NCI-H2227 (cell line): ENCODE measurements at regions not wholly inside any gene's neighbourhood (a gene's known extent, or its start where the extent isn't known, plus 50 kb on each side); places are given as distances from the start of the nearest gene placed in this dataset.

Experiments used
- DNase-seq: peaks from one replicate; lab custom pipeline; 2025; ENCODE audit not compliant: unreplicated experiment; lab: John Stamatoyannopoulos, UW

DNA sequence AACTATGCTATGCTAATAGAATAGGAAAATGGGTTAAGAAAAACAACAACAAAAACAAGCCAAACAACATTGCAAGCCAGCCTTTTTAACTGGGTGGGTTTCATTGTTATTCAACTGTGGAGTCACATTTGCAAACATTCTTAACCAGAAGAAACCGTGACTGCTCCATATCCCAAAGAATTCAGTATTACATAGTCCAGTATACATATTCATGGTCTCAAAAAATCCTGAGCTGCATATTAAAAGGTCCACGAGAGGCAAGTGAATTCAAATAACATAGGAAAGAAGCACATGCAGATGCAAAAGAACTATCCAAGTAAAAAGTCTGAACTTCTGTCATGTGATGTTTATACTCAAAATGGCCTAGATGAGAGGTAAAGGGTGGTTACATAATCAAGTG is 179.1 kb upstream of the ETAA1 start:
- DNase-seq = no peak

DNA sequence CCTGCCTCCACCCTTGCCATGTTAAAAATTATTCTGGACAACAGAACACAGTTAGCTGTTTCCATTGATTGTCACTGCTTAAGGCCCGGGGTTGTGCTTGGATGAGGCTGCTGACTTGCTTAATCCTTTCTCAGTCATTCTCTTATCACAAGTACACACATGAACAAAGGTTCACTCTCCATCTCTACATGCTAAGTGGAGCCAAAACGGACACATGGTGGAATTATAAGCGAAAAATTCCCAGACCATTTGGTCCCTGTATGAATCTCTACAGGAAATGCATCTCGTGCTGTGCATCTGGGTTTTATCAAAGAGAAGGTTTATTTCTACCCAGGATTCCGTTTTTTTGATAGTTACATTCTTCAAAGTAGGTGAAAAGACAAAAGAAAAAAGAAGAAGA is 177.5 kb upstream of the ETAA1 start:
- no peak for DNase-seq

DNA sequence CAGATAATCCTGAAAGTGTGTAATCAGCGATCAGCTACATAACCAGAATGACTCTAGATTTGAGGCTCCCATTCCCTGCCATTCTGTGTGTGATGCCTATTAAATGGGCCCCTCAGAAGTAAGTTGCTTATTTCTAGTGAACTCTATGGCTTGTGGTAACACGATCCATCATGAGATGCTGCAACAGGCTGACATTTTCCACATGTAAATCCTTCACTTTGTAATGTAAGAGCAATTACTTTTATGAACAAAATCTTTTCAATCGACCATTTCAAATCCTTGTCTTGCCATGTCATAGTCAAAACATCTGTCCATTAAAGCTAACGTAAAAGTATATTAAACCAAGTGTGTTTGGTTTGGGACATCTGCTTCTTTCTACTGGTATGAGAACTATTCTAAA is 175.9 kb upstream of the ETAA1 start:
- no peak for DNase-seq

DNA sequence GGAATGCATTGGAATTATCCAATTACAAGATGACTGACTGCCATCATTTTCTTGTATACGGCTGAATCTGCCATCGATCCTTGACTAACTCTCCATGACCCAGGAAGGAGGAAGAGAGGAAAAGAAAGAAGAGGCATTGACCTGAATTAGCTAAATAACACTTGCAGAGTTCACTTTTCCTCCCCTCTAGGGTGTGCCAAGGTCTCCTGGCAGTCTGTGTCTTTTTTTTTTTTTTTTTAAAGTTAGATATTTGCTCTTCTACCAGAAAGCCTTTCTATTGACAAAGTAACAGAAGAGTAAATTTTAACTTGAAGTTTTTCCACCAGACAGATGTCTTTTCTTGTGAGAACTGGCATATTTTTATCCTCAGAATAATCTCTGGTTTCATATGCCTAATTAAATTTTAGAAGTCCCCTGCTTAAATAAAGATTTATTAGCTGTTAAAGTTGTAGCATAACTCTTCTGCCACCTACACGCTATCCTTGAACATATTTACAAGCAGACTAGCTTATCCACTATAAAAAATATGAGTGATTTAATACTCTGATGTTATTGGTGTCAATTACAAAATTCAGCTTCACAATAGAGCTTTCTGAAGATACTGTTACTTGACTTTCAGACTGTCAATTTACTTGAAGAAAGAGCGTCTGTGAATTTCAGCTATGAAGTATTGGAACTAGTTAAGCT is 171.7 kb upstream of the ETAA1 start:
- DNase-seq = no peak

DNA sequence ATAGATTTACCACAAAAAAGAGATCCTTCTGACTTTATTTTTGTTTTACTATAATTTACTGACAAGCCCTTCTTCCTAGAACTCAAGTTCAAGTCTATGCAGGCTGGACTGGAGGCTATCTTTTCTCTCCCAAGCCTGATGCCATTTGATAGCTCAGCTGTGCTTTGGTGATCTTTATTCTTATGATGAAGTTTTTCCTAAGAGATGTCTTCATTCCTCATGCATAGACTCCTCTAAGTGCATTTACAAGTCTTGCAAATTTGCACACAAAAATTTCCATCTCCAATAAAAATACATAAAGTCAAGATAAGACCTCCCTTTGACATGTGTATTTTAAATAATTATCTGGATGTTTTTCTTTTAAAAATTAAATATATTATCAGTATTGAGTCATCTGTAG is 167.4 kb upstream of the ETAA1 start:
- no peak for DNase-seq

DNA sequence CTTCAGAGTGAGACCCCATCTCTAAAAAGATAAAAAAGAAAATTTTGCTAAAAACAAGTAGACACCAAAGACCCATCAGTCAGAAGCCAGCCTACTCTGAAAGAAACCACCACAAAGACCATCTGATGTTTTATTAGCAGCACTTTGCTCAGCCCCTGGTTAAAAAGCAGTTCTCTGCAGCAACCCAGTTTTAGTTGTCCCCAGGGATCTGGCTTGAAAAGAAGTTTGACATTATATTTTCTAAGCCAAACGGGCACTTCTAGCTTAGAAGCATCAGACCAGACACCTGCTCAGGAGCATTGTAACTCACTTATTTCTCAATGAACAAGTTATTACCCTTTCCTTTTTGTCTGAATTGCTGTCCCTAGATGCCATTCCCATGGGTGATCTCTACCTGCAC is 164.2 kb upstream of the ETAA1 start:
- DNase-seq = no peak

DNA sequence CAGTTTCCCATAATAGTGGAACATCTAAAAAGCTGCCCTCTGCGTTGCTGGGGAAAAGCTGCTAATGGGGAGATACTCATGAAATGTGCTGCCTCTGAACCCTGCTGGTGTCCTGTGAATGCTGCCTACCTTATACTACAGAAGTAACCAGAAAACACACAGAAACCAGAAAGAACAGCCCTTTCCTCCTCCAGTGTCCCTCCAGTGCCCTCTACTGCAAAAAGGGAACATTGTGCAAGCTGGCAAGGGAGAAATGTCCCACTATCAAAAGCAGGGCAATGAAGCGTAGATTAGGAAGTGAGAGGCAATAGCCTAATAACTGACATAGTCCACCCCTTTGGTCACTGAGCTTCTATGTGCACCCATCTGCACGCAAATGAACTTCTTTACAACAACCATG is 162.7 kb upstream of the ETAA1 start:
- DNase-seq = no peak

DNA sequence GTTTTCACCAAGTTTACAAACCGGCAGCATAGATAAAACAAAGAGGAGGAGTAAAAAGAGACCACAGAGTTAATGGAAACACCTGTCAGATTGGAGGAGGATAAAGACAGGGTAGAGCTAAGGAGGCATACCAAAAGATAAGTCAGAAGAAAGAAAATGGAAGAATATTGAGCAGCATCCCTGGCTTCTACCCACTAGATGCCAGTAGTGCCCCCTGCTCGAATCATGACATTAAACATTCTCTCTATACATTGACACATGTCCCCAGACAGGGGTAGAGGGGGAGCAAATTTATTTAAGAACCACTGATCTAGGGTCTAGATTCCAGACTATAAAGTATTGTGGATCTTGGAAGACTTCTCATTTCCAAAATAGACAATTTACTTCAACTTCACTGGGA is 159.8 kb upstream of the ETAA1 start:
- DNase-seq = no peak

DNA sequence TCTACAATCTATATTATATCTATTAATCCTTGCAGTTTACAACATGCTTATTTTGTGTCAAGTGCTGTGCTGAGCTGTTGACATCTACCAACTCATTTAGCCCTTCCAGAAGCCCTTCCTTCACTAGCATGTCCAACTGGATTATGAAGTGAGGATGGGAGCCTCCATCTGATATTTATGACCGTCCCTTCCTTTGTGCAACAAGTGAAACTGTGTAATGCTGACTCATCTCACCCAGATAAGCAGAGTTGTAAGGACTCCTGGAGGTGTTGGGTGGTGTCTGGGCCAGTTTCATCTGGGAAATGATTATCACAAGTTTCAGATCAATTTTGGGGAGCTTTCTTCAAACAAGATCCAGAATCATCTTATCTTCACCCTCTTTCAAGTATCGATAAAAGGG is 156.6 kb upstream of the ETAA1 start:
- no peak for DNase-seq

DNA sequence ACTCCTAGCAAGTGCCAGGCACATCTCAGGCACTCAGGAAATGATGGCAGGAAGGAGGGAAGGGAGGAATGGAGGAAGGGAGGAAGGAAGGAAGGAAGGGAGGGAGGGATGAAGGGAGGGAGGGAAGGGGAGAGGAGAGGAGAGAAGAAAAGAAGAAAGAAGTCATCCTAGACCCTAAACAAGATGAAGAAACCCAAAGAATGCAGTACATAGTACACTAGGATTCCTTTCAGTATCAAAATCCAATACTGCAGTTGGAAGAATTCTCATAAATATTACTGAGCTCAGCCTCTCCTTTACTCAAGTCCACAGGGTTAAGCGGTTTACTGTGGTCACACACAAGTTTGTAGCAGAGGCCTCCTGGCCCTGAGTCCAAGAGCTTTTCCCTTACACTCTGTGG is 155.7 kb upstream of the ETAA1 start:
- no peak for DNase-seq

DNA sequence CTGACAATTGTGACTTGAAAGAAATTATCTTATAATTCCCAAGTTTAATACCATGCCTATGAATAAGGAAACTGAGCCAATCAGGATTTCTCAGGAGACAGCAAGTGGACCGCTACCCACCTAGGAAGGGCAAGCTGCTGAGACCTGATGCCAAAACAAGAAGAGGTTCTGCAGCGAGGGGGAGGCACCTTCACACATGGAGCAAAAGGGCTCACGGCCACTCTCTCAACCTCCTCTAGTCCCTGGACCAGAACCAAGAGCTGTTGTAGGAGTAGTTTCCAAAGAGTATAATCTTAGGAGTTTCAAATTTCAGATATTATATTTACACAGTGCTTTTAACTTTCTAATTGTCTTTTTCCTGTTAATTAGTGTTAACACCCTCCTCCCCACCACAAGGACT is 154.7 kb upstream of the ETAA1 start:
- DNase-seq = no peak

DNA sequence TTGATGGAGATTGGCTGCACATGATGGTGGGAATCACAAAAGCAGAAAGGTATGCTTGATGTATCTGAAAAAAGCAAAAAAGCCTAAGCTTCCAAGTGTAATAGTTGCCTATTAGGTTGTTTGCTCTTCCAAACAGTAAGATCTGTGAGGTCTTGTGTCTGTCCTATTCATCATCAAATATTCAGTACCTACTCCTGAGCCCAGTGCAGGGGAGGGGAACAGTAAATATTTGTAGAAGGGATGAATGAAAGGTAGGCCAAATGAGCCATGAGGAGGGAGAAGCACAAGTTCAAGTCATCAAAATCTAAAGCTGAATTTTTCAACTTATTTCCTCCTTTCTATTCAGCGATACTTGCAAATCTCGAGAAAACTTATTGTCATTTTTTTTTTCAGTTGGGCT is 153.2 kb upstream of the ETAA1 start:
- no peak for DNase-seq

DNA sequence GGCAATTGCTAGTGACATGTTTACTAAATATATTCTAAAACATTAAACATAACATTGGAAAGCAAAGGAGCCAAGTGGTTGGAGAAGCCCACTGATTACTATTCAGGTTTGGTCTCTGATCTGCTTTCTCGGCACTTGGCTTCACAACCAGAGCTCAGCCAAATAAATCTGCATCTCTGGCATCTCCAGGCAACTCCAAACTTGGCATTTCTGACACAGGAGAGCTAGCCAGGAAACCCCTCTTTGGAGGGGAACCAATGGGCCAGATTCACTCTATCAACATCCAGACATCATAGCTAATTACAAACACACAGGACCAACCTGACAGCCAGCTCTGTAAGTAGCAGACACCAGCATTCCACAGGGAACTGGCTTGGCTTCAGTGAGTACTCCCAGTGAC is 150.3 kb upstream of the ETAA1 start:
- no peak for DNase-seq

DNA sequence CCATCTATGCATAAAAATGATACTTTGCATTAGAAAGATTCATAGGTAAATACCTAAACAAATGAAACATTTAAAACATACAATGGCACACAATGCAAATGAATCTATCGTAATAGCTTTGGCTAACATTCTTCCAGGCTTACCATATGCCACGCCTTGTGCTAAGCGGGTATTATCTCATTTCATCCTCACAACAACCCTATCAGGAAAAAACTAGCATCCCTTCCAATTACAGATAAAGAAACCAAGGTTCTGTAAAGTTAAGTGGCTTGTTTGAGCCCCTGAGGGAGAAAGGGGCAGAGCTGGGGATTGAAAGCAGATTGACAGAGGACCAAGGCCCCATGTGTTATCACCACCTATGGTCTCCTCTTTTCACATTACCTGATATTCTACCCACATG is 145.4 kb upstream of the ETAA1 start:
- no peak for DNase-seq

DNA sequence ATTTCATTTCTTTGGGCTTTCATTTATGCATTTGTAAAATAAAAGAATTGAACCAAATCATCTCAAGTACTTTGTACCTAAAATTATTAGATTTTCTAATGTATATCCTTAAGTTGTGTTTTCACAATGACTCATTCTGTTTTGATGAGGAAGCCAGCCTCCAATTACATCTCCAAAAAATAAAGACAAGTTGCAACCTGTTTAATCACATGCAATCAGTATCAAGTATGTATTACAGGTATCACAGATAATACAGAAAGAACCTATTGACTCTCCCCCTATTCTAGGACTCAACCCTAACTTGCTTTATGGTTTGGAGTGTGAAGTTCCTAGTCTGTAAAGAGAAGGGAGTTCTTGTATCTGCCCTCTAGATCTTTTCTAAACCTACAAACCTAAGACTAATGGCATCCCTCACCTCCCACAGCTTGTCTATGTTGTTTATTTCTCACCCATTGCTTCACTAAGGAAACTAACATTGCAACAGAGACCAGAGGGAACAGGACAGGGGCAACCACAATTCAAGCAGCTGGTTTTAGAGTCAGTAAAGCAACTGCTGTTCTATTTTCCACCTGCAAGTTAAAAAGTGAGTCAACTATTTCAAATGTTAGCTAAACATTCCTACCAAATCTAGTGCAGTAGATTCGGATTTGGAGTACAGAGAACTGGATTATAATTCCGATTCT is 141.1 kb upstream of the ETAA1 start:
- DNase-seq = no peak

DNA sequence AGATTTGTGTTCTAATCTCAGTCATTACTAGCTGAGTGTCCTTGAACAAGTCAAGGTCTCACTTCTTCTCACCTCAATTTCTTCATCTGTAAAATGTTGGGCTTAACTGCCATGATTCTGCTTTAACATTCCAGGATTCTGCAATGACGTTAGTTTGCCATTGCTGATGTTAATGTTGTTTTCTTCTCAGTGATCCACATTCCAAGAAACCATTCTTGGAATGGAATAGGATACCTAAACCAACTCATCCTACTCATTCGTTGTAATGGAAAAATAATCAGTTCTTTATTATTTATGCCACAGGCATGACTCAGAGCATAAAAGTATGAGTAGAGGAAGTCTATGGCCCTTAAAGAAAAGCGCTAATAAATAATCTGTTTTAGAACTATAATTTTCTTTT is 140.2 kb upstream of the ETAA1 start:
- no peak for DNase-seq

DNA sequence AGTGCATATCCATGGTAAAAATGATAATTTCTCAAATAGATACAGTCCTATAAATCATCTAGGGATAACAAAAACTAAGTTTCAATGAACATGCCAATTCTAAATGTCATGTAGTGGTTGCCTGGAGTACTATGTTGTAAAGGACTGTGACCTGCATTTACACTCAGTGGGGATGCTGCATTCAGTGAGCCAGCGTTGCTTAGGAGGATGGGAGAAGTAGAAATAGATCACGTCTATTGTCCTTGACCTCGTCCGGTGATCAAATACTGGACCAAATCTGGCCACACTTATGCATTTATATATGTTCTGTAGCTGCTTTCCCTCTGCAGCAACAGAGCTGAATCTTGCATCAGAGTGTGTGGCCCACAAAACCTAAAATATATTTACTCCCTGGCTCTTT is 139.0 kb upstream of the ETAA1 start:
- DNase-seq = peak; percentile 58

DNA sequence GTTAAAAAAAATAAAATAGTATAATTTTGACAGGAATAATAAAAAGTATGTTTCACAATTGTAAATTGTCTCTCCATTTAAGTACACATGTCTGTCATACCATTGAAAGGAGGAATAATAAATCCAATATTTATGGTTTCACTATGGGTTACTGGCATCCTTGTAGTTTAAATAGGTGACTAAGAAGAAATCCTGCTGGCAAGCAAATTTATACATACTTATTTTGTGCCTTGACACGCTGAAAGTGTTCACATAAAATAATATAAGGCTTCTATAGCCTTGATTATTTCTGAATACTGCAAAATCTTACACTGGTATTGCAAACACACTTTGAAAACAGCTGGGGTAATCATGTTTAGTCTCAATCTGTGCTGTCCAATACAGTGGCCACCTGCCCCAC is 138.3 kb upstream of the ETAA1 start:
- DNase-seq = no peak

DNA sequence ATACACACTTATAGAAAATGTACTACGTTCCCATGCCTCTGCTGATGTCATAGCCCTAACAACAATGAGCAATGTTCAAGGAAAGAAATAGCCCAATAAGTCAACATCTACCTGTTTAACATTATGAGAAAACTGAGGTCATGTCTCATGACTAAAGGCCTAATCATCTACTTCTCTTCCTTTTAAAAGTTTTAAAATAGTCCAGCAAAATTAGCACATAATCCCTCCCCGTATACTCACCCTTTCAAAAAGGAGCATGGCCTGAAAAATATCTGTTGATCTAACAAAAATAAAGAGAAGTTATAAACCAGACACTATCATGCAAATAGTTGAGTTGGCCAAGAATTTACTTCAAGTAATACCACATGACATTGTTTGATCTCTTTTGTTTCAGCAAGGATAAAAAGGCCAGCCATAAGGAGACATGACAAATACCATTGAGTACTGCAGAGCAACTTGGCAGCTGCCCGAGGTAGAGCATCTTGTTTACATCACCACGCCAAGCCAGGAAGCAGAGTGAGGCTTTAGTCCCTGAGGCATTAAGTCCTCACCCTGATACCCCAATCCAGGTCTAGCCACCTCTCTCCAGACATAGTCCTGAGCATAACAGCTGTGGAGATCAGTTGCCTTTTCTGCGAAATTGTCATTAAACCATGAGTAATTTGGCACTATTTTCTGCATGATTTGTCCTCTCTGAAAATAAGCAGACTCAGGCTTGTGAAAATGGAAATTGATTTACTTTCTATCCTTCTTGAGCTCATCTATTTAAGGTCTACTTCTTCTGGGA is 137.4 kb upstream of the ETAA1 start:
- no peak for DNase-seq

DNA sequence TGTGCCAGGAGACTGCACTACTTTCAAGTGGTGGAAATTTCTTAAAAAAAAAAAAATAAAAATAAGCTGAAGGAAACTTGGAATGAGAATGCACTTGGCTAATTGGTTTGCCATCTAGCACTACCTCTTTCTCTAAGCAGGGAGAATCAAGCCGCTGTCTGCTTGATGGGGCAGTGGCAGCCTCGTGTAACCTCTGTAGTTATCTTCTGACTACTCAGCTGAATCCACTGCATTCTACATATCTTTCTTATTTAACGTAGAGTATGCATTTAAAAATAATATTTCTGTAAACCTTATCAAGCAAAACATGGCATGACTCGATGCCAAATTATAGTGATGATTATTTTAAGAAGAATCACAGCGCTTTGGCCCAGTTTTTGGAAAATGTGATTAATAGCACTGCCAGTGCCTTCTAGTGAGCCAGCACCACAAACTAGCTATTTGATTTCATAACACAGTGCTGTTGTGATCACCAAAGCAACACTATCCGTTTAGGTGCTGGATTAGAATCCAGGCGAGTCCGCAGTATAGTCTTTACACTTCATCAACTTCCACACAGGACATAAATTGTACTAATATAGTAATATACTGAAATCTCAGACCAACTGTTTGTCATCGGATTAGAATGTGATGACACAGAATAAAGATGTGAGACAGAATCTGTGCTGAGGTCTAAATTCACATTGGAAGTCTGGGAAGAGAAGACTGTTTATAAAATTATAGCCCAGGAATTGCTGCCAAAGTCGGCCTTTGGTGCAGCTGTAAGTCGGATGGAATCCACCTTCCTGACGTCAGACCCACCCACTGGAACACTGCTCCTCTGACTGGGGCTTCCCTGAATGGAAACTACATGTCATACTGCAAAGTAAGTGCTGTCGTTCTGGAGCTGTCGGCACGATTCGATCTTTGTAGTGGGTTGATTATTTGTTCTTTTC is 136.5 kb upstream of the ETAA1 start:
- no peak for DNase-seq

DNA sequence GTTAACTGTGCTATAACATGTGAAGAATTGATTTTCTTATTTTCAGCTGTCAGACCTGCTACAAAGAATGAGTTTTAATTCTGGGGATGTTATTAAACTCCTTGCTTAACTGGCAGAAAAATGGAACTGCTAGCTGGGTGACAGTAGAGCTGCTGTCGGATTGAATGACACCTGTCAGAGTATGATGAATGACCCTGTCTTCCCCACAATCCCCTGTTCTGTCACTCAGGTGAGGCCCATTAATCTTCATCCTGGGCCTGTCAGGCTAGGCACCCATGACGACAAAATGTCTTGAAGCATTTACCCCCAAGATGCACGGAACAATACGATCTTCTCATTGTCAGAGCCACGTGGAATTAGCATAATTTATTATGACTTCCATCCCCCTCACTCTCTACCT is 129.9 kb upstream of the ETAA1 start:
- DNase-seq = no peak
